H1 (cell line): ENCODE measurements at regions not wholly inside any gene's neighbourhood (a gene's known extent, or its start where the extent isn't known, plus 50 kb on each side); places are given as distances from the start of the nearest gene placed in this dataset.

Experiments used
- BACH1 ChIP-seq: IDR thresholded peaks from 2 replicates; pipeline ENCODE4 v1.6.1; 2012; ENCODE audit warnings: low read length, improper control_type of control experiment
- CBX8 ChIP-seq: fragments of 300-800, 300-1000 bp; sonication (generic); IDR thresholded peaks from 2 replicates; pipeline ENCODE4 v1.7.1; 2016; ENCODE audit warnings: low read depth, low read length, borderline replicate concordance
- CTCF ChIP-seq, 3 experiments: IDR thresholded peaks; 1 replicate in 2 of 3; 2 replicates in 1 of 3; pipeline versions ENCODE4 v1.5.1 to v1.6.1; 2011; ENCODE audit warnings: low read length in 3 of 3, mild to moderate bottlenecking in 3 of 3, inconsistent platforms in 2 of 3, low read depth in 1 of 3, moderate library complexity in 1 of 3; ENCODE audit not compliant: insufficient read depth in 1 of 3; ENCODE audit errors: control extremely low read depth in 1 of 3
- GABPA ChIP-seq: IDR thresholded peaks from 2 replicates; pipeline ENCODE4 v1.6.1; 2011; ENCODE audit warnings: mild to moderate bottlenecking, low read length, moderate library complexity, borderline replicate concordance; ENCODE audit not compliant: insufficient read depth
- HDAC2 ChIP-seq, 2 experiments: fragments of 300-600 bp in 1 of 2; sonication (generic) in 1 of 2; IDR thresholded peaks; 2 replicates each; pipeline ENCODE4 v1.6.1; 2011 to 2012; ENCODE audit warnings: low read depth in 2 of 2, low read length in 2 of 2, mild to moderate bottlenecking in 2 of 2, moderate library complexity in 2 of 2, borderline replicate concordance in 1 of 2, inconsistent platforms in 1 of 2
- KDM1A ChIP-seq: fragments of 200-600, 300-600 bp; sonication (generic); IDR thresholded peaks from 2 replicates; pipeline ENCODE4 v1.7.1; 2016; ENCODE audit warnings: mild to moderate bottlenecking, low read length, borderline replicate concordance
- KDM5A ChIP-seq: fragments of 200-600 bp; IDR thresholded peaks from 2 replicates; pipeline ENCODE4 v1.7.1; 2012; ENCODE audit warnings: mild to moderate bottlenecking, low read length, inconsistent platforms, mixed read lengths
- NRF1 ChIP-seq: IDR thresholded peaks from 2 replicates; pipeline ENCODE4 v1.6.1; 2011; ENCODE audit warnings: mild to moderate bottlenecking, low read depth, low read length, improper control_type of control experiment
- PHF8 ChIP-seq: fragments of 200-600 bp; sonication (generic); conservative IDR thresholded peaks from 2 replicates; pipeline ENCODE4 v1.7.1; 2012; ENCODE audit warnings: low read depth, mild to moderate bottlenecking, inconsistent platforms, low read length, moderate library complexity
- POU5F1 ChIP-seq: IDR thresholded peaks from 2 replicates; pipeline ENCODE4 v1.6.1; 2011; ENCODE audit warnings: low read depth, mild to moderate bottlenecking, low read length, moderate library complexity
- RAD21 ChIP-seq, 2 experiments: IDR thresholded peaks in 1 of 2; conservative IDR thresholded peaks in 1 of 2; 2 replicates each; pipeline ENCODE4 v1.6.1; 2011; ENCODE audit warnings: low read depth in 2 of 2, low read length in 2 of 2, improper control_type of control experiment in 1 of 2, inconsistent platforms in 1 of 2, mild to moderate bottlenecking in 1 of 2, moderate library complexity in 1 of 2
- SIRT6 ChIP-seq: IDR thresholded peaks from one replicate; pipeline ENCODE4 v1.7.1; 2012; ENCODE audit warnings: low read length, inconsistent platforms
- SIX5 ChIP-seq: IDR thresholded peaks from 2 replicates; pipeline ENCODE4 v1.6.1; 2011; ENCODE audit warnings: mild to moderate bottlenecking, low read depth, low read length
- SP1 ChIP-seq: IDR thresholded peaks from 2 replicates; pipeline ENCODE4 v1.6.1; 2011; ENCODE audit warnings: low read depth, low read length
- SP4 ChIP-seq: IDR thresholded peaks from 2 replicates; pipeline ENCODE4 v1.6.1; 2012; ENCODE audit warnings: low read length, inconsistent platforms
- SRF ChIP-seq: IDR thresholded peaks from 2 replicates; pipeline ENCODE4 v1.6.1; 2011; ENCODE audit warnings: mild to moderate bottlenecking, low read depth, low read length, moderate library complexity
- TAF1 ChIP-seq: IDR thresholded peaks from 2 replicates; pipeline ENCODE4 v1.6.1; 2011; ENCODE audit warnings: mild to moderate bottlenecking, low read depth, low read length
- TBP ChIP-seq: IDR thresholded peaks from 2 replicates; pipeline ENCODE4 v1.6.1; 2011; ENCODE audit warnings: low read depth, low read length, improper control_type of control experiment
- TCF12 ChIP-seq: IDR thresholded peaks from 2 replicates; pipeline ENCODE4 v1.6.1; 2011; ENCODE audit warnings: low read depth, mild to moderate bottlenecking, low read length
- TEAD4 ChIP-seq: IDR thresholded peaks from 2 replicates; pipeline ENCODE4 v1.6.1; 2012; ENCODE audit warnings: low read depth, low read length, inconsistent platforms, mixed read lengths
- YY1 ChIP-seq: IDR thresholded peaks from 2 replicates; pipeline ENCODE4 v1.6.1; 2011; ENCODE audit warnings: low read depth, mild to moderate bottlenecking, low read length
- TF ChIP-seq, protein P1 (sequence below): IDR thresholded peaks from 2 replicates; pipeline ENCODE4 v1.6.1; 2011; ENCODE audit warnings: low read length, improper control_type of control experiment

- TF ChIP-seq POU5F1: no peak
- no peak for TF ChIP-seq TEAD4
- TF ChIP-seq TCF12: no peak
- TF ChIP-seq, protein P1, sequence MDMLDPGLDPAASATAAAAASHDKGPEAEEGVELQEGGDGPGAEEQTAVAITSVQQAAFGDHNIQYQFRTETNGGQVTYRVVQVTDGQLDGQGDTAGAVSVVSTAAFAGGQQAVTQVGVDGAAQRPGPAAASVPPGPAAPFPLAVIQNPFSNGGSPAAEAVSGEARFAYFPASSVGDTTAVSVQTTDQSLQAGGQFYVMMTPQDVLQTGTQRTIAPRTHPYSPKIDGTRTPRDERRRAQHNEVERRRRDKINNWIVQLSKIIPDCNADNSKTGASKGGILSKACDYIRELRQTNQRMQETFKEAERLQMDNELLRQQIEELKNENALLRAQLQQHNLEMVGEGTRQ: no peak
- TF ChIP-seq TAF1: 0 out of 2 replicates have a peak, but pooled peaks have one; percentile 43
- TF ChIP-seq SP1: 0 out of 2 replicates have a peak, but pooled peaks have one; percentile 13
- TF ChIP-seq CBX8: no peak
- no peak for TF ChIP-seq KDM5A
- TF ChIP-seq YY1: 0 out of 2 replicates have a peak, but pooled peaks have one; percentile 21
- TF ChIP-seq SIX5: no peak
- peak; percentile 74 for TF ChIP-seq KDM1A
- peak in 2 of 3 experiments; percentile 12 to 34; a peak in 3 of 4 replicates for TF ChIP-seq CTCF (IDR thresholded peaks at IDR 0.05; ENCODE audit: control extremely low read depth in 1 of 3, insufficient read depth in 1 of 3, low read depth in 1 of 3, low read length in 3 of 3)
- no peak for TF ChIP-seq GABPA
- TF ChIP-seq TBP: no peak
- TF ChIP-seq HDAC2 (IDR thresholded peaks at IDR 0.05; ENCODE audit: borderline replicate concordance in 1 of 2, low read depth in 2 of 2, low read length in 2 of 2): peak in 1 of 2 experiments; percentile 48; a peak in 1 of 4 replicates
- no peak for TF ChIP-seq SP4
- no peak for TF ChIP-seq SIRT6
- no peak for TF ChIP-seq NRF1
- TF ChIP-seq RAD21 (IDR thresholded peaks at IDR 0.05 in 1 of 2, conservative IDR thresholded peaks at IDR 0.05 in 1 of 2; ENCODE audit: low read depth in 2 of 2, low read length in 2 of 2): peak in 1 of 2 experiments; percentile 20; a peak in 2 of 4 replicates
- no peak for TF ChIP-seq PHF8
- TF ChIP-seq BACH1: no peak
- TF ChIP-seq SRF: no peak
These were observed 69.5 kb upstream of the PODXL start (continued) for GRCh38 chr7:131625817-131626372.
